ENCODE measurements at regions not wholly inside any gene's neighbourhood (a gene's known extent, or its start where the extent isn't known, plus 50 kb on each side); places are given as distances from the start of the nearest gene placed in this dataset.

- TF ChIP-seq CTCF (IDR thresholded peaks at IDR 0.05) (no peak), POLR2A (IDR thresholded peaks at IDR 0.05) (no peak)
Observed at GRCh38 chr7:46315891-46316290, 394.8 kb upstream of the IGFBP3 start.
